ENCODE measurements at regions not wholly inside any gene's neighbourhood (a gene's known extent, or its start where the extent isn't known, plus 50 kb on each side); places are given as distances from the start of the nearest gene placed in this dataset.

- 51 to 62% methylated on average over 3 of the region's 3 CpGs for WGBS, 2 donors
- TF ChIP-seq, protein P1, sequence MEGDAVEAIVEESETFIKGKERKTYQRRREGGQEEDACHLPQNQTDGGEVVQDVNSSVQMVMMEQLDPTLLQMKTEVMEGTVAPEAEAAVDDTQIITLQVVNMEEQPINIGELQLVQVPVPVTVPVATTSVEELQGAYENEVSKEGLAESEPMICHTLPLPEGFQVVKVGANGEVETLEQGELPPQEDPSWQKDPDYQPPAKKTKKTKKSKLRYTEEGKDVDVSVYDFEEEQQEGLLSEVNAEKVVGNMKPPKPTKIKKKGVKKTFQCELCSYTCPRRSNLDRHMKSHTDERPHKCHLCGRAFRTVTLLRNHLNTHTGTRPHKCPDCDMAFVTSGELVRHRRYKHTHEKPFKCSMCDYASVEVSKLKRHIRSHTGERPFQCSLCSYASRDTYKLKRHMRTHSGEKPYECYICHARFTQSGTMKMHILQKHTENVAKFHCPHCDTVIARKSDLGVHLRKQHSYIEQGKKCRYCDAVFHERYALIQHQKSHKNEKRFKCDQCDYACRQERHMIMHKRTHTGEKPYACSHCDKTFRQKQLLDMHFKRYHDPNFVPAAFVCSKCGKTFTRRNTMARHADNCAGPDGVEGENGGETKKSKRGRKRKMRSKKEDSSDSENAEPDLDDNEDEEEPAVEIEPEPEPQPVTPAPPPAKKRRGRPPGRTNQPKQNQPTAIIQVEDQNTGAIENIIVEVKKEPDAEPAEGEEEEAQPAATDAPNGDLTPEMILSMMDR (IDR thresholded peaks at IDR 0.05): no peak
Measured at GRCh38 chr4:156619154-156619934, 352.3 kb downstream of the PDGFC start.

GRCh38 chr4:156615066-156615531 lies 356.5 kb downstream of the PDGFC start:
- TF ChIP-seq, protein P1 (IDR thresholded peaks at IDR 0.05): no peak
- intact Hi-C loops (cut with DNase I): no loop called here
- DNase-seq: no peak

More at GRCh38 chr4:156619154-156619934, 352.3 kb downstream of the PDGFC start:
- Histone ChIP-seq H3K36me3 (no peaks in the 10 kb centered on the region), H3K27ac (no peak overlapping the region), H3K4me3 (no peak overlapping the region), H3K4me1 (no peaks in the 10 kb centered on the region), H3K9me3 (no peaks in the 10 kb centered on the region), H3K27me3 (no peaks in the 10 kb centered on the region)
- no peak for DNase-seq
- ATAC-seq: no peak
- intact Hi-C loops (cut with DNase I): no loop called here
- no peak for FAIRE-seq

GRCh38 chr4:156614536-156614935 lies 357.1 kb downstream of the PDGFC start:
- no peak for ATAC-seq
- Histone ChIP-seq H3K9me3 (no peaks in the 10 kb centered on the region), H3K27ac (no peak overlapping the region), H3K36me3 (no peaks in the 10 kb centered on the region), H3K4me3 (no peak overlapping the region), H3K27me3 (no peaks in the 10 kb centered on the region), H3K4me1 (no peaks in the 10 kb centered on the region)
- TF ChIP-seq, protein P1 (IDR thresholded peaks at IDR 0.05): no peak
- DNase-seq: no peak
- FAIRE-seq: no peak
- intact Hi-C loops (cut with DNase I): no loop called here

More at GRCh38 chr4:156615066-156615531, 356.5 kb downstream of the PDGFC start:
- WGBS, 2 donors: 43 to 49% methylated on average over 2 of the region's 2 CpGs
- Histone ChIP-seq H3K36me3 (no peaks in the 10 kb centered on the region), H3K9me3 (no peaks in the 10 kb centered on the region), H3K27me3 (no peaks in the 10 kb centered on the region), H3K4me1 (no peaks in the 10 kb centered on the region), H3K27ac (no peak overlapping the region), H3K4me3 (no peak overlapping the region)
- ATAC-seq: peak in 2 of 4 donors; percentile 22 to 68
- no peak for FAIRE-seq

GRCh38 chr4:156609421-156609820 lies 362.2 kb downstream of the PDGFC start:
- no peaks in the 10 kb centered on the region for H3K9me3 ChIP-seq
- H3K36me3 ChIP-seq: no peaks in the 10 kb centered on the region
- no peak overlapping the region for H3K27ac ChIP-seq
- 70 to 76% methylated on average over 1 of the region's 1 CpG for WGBS, 2 donors
- no peaks in the 10 kb centered on the region for H3K27me3 ChIP-seq
- FAIRE-seq (no peak), ATAC-seq (no peak), DNase-seq (no peak)
- no peaks in the 10 kb centered on the region for H3K4me1 ChIP-seq
- intact Hi-C loops (cut with DNase I): no loop called here
- TF ChIP-seq, protein P1 (IDR thresholded peaks at IDR 0.05): no peak
- H3K4me3 ChIP-seq: no peak overlapping the region

DNA sequence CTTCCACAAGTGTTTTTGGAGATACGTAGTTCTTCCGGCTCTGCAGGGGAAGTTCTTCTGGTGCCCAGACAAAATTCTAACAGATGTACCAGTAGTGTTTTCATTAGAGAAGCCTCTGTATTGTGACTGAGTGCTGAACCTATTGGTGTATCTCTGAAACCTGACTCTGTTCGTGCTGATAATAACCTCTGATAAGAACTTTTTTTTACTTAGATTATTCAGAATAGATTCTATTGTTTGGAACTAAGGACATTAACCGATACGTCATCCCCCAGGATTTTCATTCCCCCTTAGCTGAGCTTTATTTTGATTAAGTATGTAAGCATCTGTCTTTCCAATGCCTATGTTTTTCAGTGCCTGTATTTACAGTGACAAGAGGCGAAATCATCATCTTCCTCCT lies 362.9 kb downstream of the PDGFC start:
- intact Hi-C loops (cut with DNase I): no loop called here
- FAIRE-seq (no peak), ATAC-seq (no peak), DNase-seq (no peak)
- Histone ChIP-seq H3K4me3 (no peak overlapping the region), H3K4me1 (no peaks in the 10 kb centered on the region), H3K27me3 (no peaks in the 10 kb centered on the region), H3K9me3 (no peaks in the 10 kb centered on the region), H3K36me3 (no peaks in the 10 kb centered on the region), H3K27ac (no peak overlapping the region)
- TF ChIP-seq, protein P1 (IDR thresholded peaks at IDR 0.05): no peak
- 35 to 39% methylated on average over 6 of the region's 6 CpGs for WGBS, 2 donors
